ENCODE measurements at regions not wholly inside any gene's neighbourhood (a gene's known extent, or its start where the extent isn't known, plus 50 kb on each side); places are given as distances from the start of the nearest gene placed in this dataset.

DNA sequence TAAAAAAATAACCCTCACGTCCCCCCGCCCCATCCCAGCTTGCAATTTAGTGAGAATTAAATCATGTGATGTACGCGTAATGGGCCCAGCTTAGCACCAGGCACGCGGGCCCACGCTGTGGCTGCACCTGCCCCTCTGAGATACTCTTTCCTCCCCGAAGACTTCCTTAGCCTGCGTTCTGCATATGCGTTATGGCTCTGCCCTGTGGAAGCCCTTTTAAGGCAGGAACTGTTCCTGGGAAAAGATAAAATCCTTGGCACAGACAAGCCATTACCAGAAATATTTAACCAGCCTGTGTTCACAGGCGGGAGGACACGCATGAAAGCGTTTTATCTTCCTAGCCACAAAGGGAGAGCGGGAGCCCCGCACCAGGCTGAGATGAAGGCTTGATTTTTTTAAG is 311.0 kb downstream of the LRFN2 start:
- TF ChIP-seq, protein P1, sequence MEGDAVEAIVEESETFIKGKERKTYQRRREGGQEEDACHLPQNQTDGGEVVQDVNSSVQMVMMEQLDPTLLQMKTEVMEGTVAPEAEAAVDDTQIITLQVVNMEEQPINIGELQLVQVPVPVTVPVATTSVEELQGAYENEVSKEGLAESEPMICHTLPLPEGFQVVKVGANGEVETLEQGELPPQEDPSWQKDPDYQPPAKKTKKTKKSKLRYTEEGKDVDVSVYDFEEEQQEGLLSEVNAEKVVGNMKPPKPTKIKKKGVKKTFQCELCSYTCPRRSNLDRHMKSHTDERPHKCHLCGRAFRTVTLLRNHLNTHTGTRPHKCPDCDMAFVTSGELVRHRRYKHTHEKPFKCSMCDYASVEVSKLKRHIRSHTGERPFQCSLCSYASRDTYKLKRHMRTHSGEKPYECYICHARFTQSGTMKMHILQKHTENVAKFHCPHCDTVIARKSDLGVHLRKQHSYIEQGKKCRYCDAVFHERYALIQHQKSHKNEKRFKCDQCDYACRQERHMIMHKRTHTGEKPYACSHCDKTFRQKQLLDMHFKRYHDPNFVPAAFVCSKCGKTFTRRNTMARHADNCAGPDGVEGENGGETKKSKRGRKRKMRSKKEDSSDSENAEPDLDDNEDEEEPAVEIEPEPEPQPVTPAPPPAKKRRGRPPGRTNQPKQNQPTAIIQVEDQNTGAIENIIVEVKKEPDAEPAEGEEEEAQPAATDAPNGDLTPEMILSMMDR (conservative IDR thresholded peaks at IDR 0.05; ENCODE audit: low read depth, low read length), result no peak
- no peak for DNase-seq (ENCODE audit: low read depth)
- H3K4me3 ChIP-seq (ENCODE audit: low read length), result no peak overlapping the region

- TF ChIP-seq, protein P1 (conservative IDR thresholded peaks at IDR 0.05; ENCODE audit: low read depth, low read length), result no peak
- H3K4me3 ChIP-seq (ENCODE audit: low read length), result no peak overlapping the region
- peak; percentile 9 for DNase-seq (ENCODE audit: low read depth)
Observed at GRCh38 chr6:40274058-40274457, 313.1 kb downstream of the LRFN2 start.

GRCh38 chr6:40268614-40269013 is 318.6 kb downstream of the LRFN2 start:
- no peak overlapping the region for H3K4me3 ChIP-seq (ENCODE audit: low read length)
- TF ChIP-seq, protein P1 (conservative IDR thresholded peaks at IDR 0.05; ENCODE audit: low read depth, low read length), result no peak
- no peak for DNase-seq (ENCODE audit: low read depth)

DNA sequence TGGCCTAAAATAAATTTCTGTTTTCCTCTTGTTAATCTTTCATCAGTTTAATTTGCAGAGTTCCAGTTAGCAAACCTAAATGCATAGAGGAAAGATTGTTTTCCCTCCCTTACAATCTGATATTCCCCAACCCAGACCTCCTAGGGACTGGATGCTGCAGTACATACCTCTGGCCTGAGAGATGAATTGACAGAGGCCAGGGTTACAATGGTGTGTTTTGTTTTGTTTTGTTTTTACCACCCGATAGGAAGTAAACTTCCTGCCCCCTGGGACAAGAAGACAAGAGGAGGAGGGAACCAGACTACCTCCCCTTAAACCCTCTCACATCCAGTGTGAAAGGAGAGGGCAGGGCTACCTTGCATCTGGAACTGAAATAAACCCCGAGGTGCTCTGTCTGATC is 319.0 kb downstream of the LRFN2 start:
- no peak for DNase-seq (ENCODE audit: low read depth)
- TF ChIP-seq, protein P1 (conservative IDR thresholded peaks at IDR 0.05; ENCODE audit: low read depth, low read length), result no peak
- H3K4me3 ChIP-seq (ENCODE audit: low read length), result no peak overlapping the region

- no peak for DNase-seq (ENCODE audit: low read depth)
- TF ChIP-seq, protein P1 (conservative IDR thresholded peaks at IDR 0.05; ENCODE audit: low read depth, low read length), result no peak
- H3K4me3 ChIP-seq (ENCODE audit: low read length), result no peak overlapping the region
Observed at GRCh38 chr6:40265615-40266014, 321.5 kb downstream of the LRFN2 start.

DNA sequence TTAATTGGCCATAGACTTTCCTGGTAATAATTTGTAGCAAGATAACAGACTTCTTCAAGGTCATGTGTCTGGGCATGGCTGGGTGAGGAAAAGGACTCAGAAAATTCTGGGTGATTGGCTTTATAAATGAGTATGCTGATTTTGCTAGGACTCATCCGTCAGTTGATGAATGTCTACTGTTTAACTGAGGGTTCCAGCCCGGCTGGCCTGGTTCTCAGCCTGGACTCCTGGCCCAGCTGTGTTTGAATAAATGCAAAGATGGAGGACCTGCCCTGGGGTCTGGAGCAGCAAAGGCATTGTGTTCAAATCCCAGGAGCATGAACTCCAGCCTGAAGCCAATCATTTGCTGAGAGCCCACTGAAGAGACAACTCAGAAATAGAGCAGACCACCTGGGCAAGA is 323.2 kb downstream of the LRFN2 start:
- no peak overlapping the region for H3K4me3 ChIP-seq (ENCODE audit: low read length)
- DNase-seq (ENCODE audit: low read depth), result no peak
- TF ChIP-seq, protein P1 (conservative IDR thresholded peaks at IDR 0.05; ENCODE audit: low read depth, low read length), result no peak

DNA sequence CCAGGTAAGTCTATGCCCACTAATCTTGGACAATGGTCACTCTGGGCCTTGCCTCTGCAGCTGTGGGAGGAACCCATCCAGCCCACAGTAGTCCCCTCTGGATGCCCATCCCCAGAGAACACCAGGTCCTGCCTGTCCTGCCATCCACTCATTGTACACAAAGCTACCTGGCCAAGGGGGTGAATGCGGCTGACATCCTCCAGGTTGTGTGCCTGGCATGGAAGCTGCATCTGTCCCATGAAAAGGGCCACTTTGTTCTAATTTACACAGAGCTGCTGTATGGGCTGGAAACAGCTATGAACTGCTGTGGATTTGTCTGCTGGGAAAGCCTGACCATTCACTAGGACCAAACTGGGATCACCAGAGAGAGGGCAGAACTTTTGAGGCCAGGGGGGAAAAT is 324.8 kb downstream of the LRFN2 start:
- no peak overlapping the region for H3K4me3 ChIP-seq (ENCODE audit: low read length)
- TF ChIP-seq, protein P1 (conservative IDR thresholded peaks at IDR 0.05; ENCODE audit: low read depth, low read length), result no peak
- no peak for DNase-seq (ENCODE audit: low read depth)
